ENCODE measurements at regions not wholly inside any gene's neighbourhood (a gene's known extent, or its start where the extent isn't known, plus 50 kb on each side); places are given as distances from the start of the nearest gene placed in this dataset.
A peak's percentile ranks its signal among the peaks of the same experiment; 100 is the strongest.

- no peak for TF ChIP-seq MAX (IDR thresholded peaks at IDR 0.05; ENCODE audit: low read depth, low read length)
- no peak for TF ChIP-seq CTCF (IDR thresholded peaks at IDR 0.05; ENCODE audit: low read depth, low read length)
- no peak for TF ChIP-seq MYC (IDR thresholded peaks at IDR 0.05; ENCODE audit: low read depth, low read length)
- TF ChIP-seq POLR2A (IDR thresholded peaks at IDR 0.05; ENCODE audit: extremely low read depth, insufficient read length) = no peak
- H3K4me3 ChIP-seq (ENCODE audit: low read depth, low read length) = no peak overlapping the region
Measured at GRCh38 chr5:56467176-56467717, 234.1 kb upstream of the ANKRD55 start.

GRCh38 chr5:56466136-56466816 is 233.1 kb upstream of the ANKRD55 start:
- DNase-seq (ENCODE audit: low read depth) = peak; percentile 42
- TF ChIP-seq CTCF (IDR thresholded peaks at IDR 0.05; ENCODE audit: low read depth, low read length) (no peak), MYC (IDR thresholded peaks at IDR 0.05; ENCODE audit: low read depth, low read length) (no peak), POLR2A (IDR thresholded peaks at IDR 0.05; ENCODE audit: extremely low read depth, insufficient read length) (no peak), MAX (IDR thresholded peaks at IDR 0.05; ENCODE audit: low read depth, low read length) (no peak)

More at GRCh38 chr5:56467176-56467717, 234.1 kb upstream of the ANKRD55 start:
- no peak for DNase-seq (ENCODE audit: low read depth)

GRCh38 chr5:56465769-56466135 is 232.6 kb upstream of the ANKRD55 start:
- no peak overlapping the region for H3K4me3 ChIP-seq (ENCODE audit: low read depth, low read length)
- DNase-seq (ENCODE audit: low read depth) = no peak
- TF ChIP-seq MAX (IDR thresholded peaks at IDR 0.05; ENCODE audit: low read depth, low read length) (no peak), CTCF (IDR thresholded peaks at IDR 0.05; ENCODE audit: low read depth, low read length) (no peak), MYC (IDR thresholded peaks at IDR 0.05; ENCODE audit: low read depth, low read length) (no peak), POLR2A (IDR thresholded peaks at IDR 0.05; ENCODE audit: extremely low read depth, insufficient read length) (no peak)

More at GRCh38 chr5:56466136-56466816, 233.1 kb upstream of the ANKRD55 start:
- no peak overlapping the region for H3K4me3 ChIP-seq (ENCODE audit: low read depth, low read length)

- no peak overlapping the region for H3K4me3 ChIP-seq (ENCODE audit: low read depth, low read length)
- TF ChIP-seq MYC (IDR thresholded peaks at IDR 0.05; ENCODE audit: low read depth, low read length) = no peak
- no peak for TF ChIP-seq MAX (IDR thresholded peaks at IDR 0.05; ENCODE audit: low read depth, low read length)
- no peak for TF ChIP-seq CTCF (IDR thresholded peaks at IDR 0.05; ENCODE audit: low read depth, low read length)
- no peak for TF ChIP-seq POLR2A (IDR thresholded peaks at IDR 0.05; ENCODE audit: extremely low read depth, insufficient read length)
- DNase-seq (ENCODE audit: low read depth) = no peak
Measured at GRCh38 chr5:56464935-56465768, 232.0 kb upstream of the ANKRD55 start.

- no peak for DNase-seq (ENCODE audit: low read depth)
- TF ChIP-seq CTCF (IDR thresholded peaks at IDR 0.05; ENCODE audit: low read depth, low read length) (no peak), MYC (IDR thresholded peaks at IDR 0.05; ENCODE audit: low read depth, low read length) (no peak), MAX (IDR thresholded peaks at IDR 0.05; ENCODE audit: low read depth, low read length) (no peak), POLR2A (IDR thresholded peaks at IDR 0.05; ENCODE audit: extremely low read depth, insufficient read length) (no peak)
- no peak overlapping the region for H3K4me3 ChIP-seq (ENCODE audit: low read depth, low read length)
Measured at GRCh38 chr5:56463944-56464571, 230.9 kb upstream of the ANKRD55 start.
